ES-I3 (cell line): ENCODE measurements at regions not wholly inside any gene's neighbourhood (a gene's known extent, or its start where the extent isn't known, plus 50 kb on each side); places are given as distances from the start of the nearest gene placed in this dataset.
"Not testable (repeated sequence)": the region's sequence is repeated elsewhere in the genome, so short reads cannot be mapped to it uniquely, and the experiment has no call there.

Experiments used
- H3K36me3 ChIP-seq: 2 replicates; pipeline ENCODE4 v1.6.1; 2013; ENCODE audit warnings: mild to moderate bottlenecking, low read length, control low read depth, moderate library complexity; ENCODE audit not compliant: insufficient read depth
- H3K4me1 ChIP-seq: 2 replicates; pipeline ENCODE4 v1.6.1; 2013; ENCODE audit warnings: mild to moderate bottlenecking, control low read depth, low read length; ENCODE audit not compliant: insufficient read depth
- H3K9ac ChIP-seq: 2 replicates; pipeline ENCODE4 v1.6.1; 2013; ENCODE audit warnings: low read depth, mild to moderate bottlenecking, low read length, moderate library complexity
- H3K9me3 ChIP-seq: 2 replicates; pipeline ENCODE4 v1.6.1; 2013; ENCODE audit warnings: mild to moderate bottlenecking, low read length, moderate library complexity; ENCODE audit not compliant: control insufficient read depth, insufficient read depth

DNA sequence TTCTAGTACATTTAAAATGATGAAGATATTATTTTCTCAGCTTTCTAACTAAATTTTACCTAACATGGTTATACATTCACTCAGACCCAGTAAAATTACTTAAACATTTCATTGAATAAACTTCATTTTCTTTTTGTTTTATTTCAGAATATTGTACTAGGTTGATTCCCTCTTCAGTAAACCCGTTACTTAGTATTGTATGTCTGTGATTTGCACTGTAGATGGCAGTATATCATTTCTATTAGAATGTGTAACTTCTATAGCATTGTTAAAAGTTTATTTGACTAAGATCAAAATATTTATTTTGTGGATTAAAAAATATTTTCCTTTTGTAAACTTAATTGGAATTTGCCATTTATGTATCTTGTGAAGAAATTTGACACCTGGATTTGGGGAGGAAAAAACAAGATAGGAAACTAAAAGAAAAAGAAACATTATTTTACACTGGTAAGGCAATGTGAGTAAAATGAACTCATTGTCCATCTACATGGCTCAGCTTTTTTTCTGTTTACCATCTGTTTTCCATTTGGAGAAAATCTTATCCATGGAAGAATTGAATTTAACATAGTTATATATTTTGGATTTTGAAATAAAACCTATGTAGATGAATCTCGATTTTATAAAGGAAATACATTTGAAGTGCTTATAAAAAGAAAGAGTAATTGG, 145.6 kb upstream of the METTL14 start:
- not testable (repeated sequence) for H3K4me1 ChIP-seq, H3K36me3 ChIP-seq, H3K9me3 ChIP-seq, H3K9ac ChIP-seq

DNA sequence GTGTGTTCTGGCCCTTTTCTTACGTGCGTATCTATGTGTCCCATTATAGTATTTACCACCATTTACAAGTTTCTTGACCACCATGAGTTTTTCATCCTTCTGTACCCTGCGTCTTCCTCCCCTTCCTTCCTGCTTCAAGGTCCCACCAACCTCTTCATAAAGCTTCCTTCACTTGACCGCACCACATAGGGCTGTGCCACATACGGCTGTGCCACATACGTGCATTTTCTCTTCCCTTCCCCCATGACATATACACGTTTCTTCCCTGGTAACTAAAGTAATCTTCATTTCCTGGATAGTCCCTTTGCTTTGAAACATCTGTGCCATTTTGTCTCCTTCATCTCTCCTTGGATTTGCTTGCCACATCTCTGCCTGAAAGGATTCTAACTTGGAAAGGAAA, 128.6 kb upstream of the METTL14 start:
- not testable (repeated sequence) for H3K4me1 ChIP-seq, H3K9ac ChIP-seq, H3K36me3 ChIP-seq, H3K9me3 ChIP-seq

DNA sequence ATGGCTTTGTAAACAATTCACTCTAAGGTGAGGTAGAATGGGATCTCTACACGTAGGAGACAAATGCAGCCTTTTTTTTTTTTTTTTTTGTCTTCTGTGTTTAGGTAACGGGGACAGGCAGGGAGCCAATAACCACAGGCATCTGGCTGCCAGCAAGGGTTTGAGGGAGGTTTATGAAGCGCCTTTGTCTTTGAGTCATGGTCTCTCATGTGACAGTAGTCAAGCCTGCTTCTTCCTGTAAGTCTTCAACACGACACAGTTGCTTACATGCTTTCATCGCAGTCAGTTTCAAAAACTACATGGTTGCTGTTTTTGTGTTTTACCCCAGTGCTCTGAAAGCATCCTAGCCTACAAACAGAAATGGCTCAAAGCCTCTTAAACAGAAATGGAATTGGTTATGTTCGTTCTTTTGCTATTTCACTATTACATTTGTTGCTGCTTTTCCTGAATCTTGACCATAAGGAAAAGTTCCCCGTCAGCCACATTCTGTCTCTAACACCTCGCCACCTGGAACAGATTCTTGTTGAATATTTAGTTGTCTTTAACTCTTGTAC, 127.8 kb upstream of the METTL14 start:
- Histone ChIP-seq H3K36me3 (no peaks in the 10 kb centered on the region), H3K9me3 (no peaks in the 10 kb centered on the region), H3K4me1 (no peaks in the 10 kb centered on the region), H3K9ac (no peak overlapping the region)

DNA sequence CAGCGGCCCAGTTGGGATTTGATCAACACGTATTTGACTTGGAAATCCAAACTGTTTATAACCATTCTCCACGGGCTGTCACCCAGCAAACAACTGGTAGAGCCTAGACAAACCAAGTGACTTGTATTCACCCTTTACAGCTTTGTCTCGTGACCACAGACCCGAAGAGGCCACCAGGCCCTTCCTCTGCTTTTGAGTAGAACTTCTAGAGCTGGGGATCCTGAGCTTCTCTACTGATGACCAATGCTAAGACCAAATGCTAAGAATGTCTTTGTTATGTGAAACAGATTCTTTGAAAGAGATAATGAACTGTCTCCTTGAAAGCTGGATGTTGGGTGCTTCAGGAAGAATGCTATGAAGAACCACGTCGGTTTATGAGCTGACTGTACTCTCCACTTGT, 127.0 kb upstream of the METTL14 start:
- not testable (repeated sequence) for H3K9me3 ChIP-seq, H3K4me1 ChIP-seq, H3K36me3 ChIP-seq, H3K9ac ChIP-seq

DNA sequence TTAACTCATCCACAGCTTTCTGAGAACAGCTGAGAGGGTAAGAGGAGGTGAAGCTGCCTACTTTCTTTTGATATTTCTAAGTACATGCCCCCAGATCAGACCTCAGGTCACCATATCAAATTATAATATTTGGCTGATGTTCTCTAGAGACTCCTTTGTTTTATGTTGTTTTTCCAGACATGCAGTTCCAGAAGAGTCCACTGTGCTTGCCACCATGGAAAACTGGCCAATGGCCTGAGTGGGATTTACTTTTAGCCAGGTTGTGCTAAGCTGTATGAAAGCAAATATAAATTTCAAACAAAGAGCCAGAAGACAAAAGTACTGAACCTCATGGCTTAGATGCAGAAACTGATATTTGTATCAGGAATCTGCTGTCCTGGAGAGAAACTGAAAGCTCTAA, 123.6 kb upstream of the METTL14 start:
- H3K9ac ChIP-seq, H3K36me3 ChIP-seq, H3K9me3 ChIP-seq, H3K4me1 ChIP-seq: not testable (repeated sequence)

DNA sequence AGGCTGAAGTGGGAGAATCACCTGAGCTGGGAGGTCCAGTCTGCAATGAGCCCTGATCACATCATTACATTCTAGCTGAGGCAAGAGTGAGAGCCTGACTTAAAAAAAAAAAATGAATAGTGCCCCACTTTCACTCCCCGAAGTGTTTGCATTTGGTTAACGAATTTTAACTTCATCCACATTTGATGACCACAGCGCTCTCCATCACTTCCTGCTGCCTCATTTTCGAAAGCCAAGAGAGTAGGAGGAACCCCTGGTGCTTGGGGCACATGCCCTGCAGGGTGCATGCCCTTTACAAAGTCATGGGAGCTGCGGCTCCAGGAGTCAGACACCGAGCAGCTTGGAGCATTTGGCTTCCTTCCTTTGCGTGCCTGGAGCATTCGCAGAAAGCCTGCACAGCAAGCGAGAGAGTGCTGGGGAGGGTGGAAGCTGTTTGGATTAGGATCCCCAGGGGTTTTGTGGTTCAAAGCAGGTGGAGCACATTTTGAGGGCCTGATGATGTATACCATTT, 119.1 kb upstream of the METTL14 start:
- not testable (repeated sequence) for H3K9ac ChIP-seq, H3K36me3 ChIP-seq, H3K4me1 ChIP-seq, H3K9me3 ChIP-seq

DNA sequence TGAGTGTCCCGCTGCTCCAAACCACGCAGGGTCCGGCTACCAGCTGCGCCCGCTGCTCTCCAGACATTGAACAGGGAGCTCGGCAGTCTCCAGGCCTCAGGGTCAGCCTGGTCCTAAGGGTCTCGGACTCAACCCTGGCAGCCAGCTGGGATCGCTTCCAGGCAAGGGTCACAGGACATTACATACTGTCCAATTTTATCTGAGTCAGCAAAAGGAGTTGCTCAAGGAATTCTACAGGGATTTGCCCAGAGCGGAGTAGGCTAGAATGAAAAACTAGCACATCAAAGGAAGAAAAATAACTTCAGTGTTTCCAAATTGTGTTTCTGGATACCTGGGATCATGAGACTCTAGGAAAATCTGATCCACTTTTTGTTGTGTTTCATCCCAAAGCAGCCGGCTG, 112.2 kb upstream of the METTL14 start:
- not testable (repeated sequence) for H3K36me3 ChIP-seq, H3K9me3 ChIP-seq, H3K4me1 ChIP-seq

DNA sequence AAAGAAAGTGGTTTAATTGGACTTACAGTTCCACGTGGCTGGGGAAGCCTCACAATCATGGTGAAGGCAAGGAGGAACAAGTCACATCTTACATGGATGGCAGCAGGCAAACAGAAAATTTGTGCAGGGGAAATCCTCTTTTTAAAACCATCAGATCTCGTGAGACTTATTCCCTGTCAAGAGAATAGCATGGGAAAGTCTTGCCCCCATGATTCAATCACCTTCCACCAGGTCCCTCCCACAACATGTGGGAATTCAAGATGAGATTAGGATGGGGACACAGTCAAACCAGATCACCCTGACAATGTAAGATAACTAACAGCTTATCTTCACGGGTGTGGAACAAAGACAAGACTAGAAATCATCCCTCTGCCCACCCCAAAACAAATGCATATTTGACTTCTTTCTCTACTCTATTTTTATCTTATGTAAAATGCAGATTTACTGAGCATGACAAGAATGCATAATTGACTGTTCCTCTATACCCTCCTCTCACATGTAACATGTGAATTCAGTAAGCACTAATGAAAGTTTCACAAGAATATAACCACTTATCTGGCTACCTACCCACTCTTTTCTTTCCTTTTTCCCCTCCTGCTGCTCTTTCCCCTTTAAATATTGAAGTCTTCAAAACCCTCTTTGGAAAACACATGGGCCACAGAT, 110.8 kb upstream of the METTL14 start:
- H3K4me1 ChIP-seq, H3K36me3 ChIP-seq, H3K9me3 ChIP-seq, H3K9ac ChIP-seq: not testable (repeated sequence)

More for the DNA sequence above, 112.2 kb upstream of the METTL14 start:
- not testable (repeated sequence) for H3K9ac ChIP-seq

DNA sequence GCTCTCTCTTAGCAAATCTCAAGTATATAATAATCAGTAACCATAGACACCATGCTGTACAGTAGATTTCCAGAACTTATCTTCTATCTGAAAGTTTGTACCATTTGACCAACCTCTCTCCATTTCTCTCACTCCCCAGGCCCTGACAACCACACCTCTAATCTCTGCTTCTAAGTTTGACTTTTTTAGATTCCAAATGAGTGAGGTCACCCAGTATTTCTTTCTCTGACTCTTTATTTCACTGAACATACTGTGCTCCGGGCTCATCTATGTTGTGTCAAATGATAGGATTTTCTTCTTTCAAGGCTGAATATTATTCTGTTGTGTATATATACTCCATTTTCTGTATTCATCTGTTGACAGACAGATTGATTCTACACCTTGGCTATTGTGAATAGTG, 110.1 kb upstream of the METTL14 start:
- not testable (repeated sequence) for H3K4me1 ChIP-seq, H3K36me3 ChIP-seq, H3K9me3 ChIP-seq, H3K9ac ChIP-seq

DNA sequence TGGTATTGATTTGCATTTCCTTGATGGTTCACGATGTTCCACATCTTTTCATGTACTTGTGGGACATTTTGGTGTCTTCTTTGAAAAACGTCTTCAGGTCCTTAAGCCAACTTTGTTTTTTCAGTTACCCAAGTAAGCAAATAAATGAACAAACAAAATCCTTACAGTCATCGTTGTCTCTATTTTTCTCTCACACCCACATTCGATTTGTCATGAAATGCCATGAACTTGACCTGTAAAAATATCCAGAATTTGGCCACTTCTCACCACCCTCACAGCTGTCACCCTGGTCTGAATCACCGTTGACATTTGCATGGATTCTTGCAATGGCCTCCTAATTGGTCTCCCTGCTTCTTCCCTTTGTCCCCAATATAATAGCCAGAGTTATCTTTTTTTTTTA, 109.5 kb upstream of the METTL14 start:
- H3K36me3 ChIP-seq, H3K9ac ChIP-seq, H3K9me3 ChIP-seq, H3K4me1 ChIP-seq: not testable (repeated sequence)

DNA sequence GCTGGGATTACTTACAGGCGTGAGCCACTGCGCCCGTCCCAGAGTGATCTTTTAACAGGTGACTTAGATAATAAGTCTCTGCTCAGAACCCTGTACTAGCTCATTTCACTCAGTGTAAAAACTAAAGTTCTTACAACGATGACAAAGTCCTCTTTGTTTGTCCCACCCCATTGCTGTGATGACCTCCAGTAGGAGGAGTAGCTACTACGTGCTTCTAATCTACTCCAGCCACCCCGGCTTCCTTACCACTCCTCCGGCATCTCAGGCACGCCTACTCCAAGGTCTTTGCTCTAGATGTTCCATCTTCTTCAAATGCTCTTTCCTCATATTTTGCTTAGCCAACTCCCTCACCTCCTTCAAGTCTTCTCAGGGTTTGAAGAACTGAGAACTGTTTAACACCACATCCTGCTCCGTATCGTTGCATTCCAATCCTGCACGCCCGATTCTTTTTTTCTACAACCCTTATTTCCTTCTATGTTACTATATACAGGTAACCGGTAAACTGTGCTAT, 108.4 kb upstream of the METTL14 start:
- not testable (repeated sequence) for H3K9me3 ChIP-seq, H3K9ac ChIP-seq, H3K4me1 ChIP-seq, H3K36me3 ChIP-seq

DNA sequence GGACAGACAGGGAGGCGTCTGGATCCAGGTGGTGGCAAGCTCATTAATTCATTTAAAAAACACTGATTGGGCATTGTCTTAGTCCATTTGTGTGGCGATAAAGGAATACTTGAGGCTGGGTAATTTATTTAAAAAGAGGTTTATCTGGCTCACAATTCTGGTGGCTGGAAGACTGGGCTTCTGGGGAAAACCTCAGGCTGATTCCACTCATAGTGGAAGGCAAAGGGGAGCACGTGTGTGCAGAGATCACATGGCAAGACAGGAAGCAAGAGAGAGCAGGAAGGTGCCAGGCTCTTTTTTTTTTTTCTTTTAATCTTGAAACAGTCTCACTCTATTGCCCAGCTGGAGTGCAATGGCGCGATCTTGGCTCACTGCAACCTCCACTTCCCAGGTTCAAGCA, 100.2 kb upstream of the METTL14 start:
- peaks cover 11% of the 10 kb centered on the region; the same call in 1 of the 2 replicates for H3K4me1 ChIP-seq
- H3K9ac ChIP-seq, result no peak overlapping the region
- no peaks in the 10 kb centered on the region for H3K9me3 ChIP-seq
- H3K36me3 ChIP-seq, result no peaks in the 10 kb centered on the region

DNA sequence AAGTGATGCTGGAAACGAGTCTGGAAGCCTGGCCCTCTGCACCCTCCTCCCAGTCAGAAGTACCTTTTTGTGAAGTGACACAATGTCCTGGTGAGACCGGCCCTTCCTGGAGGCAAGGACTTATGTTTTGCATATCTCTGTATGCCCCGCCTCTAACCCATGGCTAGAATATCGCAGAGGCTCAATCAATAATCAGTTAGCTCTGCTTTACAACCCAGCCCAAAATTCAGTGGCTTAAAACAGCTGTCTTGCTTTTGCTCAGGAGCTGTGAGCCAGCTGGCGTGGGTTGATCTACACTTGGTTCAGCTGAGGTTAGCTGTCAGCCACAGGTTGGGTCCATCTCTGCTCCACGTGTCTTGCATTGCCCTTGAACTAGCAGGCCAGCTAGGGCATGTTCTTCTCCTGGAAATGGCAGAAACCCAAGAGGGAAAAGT, 98.8 kb upstream of the METTL14 start:
- Histone ChIP-seq H3K4me1 (peaks cover 11% of the 10 kb centered on the region; the same call in 1 of the 2 replicates), H3K9ac (no peak overlapping the region), H3K36me3 (no peaks in the 10 kb centered on the region), H3K9me3 (no peaks in the 10 kb centered on the region)

DNA sequence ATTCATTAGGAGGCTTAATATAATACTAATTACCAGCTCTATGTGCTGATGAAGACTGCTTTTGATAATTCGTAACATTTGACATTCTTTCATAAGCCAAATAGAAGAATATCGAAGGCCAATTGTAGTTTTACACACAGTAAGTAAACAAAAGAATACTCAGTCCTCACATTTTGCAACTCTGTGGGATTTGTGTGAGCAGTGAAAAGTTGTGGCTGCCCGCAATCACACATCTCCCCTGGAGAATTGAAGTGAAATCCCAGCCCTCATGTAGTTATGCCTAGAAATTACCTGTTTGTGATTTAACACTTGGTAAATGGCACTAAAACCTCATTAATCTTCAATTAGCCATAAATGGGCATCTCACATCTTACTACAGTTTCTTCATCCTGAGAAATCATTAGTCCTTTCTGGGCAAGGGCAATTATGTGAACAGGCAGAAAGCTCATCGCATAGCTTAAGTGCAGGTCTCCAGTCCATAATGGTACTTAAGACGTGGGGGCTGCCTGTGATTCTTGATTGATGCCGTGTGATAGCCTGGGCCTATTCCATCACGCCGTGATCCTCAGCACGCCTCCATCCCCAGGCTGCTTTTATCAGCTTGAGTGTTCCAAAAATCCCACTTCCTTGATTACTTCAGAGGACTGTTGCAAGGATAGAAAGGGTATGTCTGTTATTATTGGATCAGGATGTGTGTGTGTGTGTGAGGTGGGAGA, 97.9 kb upstream of the METTL14 start:
- Histone ChIP-seq H3K4me1 (peaks cover 11% of the 10 kb centered on the region; the same call in 1 of the 2 replicates), H3K9ac (no peak overlapping the region), H3K36me3 (no peaks in the 10 kb centered on the region), H3K9me3 (no peaks in the 10 kb centered on the region)
